HCT116 (cell line): ENCODE measurements at regions not wholly inside any gene's neighbourhood (a gene's known extent, or its start where the extent isn't known, plus 50 kb on each side); places are given as distances from the start of the nearest gene placed in this dataset.

Experiments
- CTCF ChIP-seq, 3 experiments: fragments of 200-600 bp in 1 of 3; sonication (generic) in 1 of 3; IDR thresholded peaks in 2 of 3; conservative IDR thresholded peaks in 1 of 3; 2 replicates each; pipeline ENCODE4 v1.5.1; 2012 to 2017; ENCODE audit warnings: low read depth in 2 of 3, low read length in 2 of 3, antibody characterized with exemption in 1 of 3, borderline replicate concordance in 1 of 3, control low read depth in 1 of 3, mild to moderate bottlenecking in 1 of 3, mixed read lengths in 1 of 3, mixed run types in 1 of 3, moderate library complexity in 1 of 3; ENCODE audit not compliant: insufficient read depth in 1 of 3
- EZH2 ChIP-seq: fragments of 200-600 bp; sonication (generic); IDR thresholded peaks from 2 replicates; pipeline ENCODE4 v1.6.1; 2017; ENCODE audit warnings: antibody characterized with exemption, mixed run types
- EZH2phosphoT487 ChIP-seq: fragments of 200-600 bp; IDR thresholded peaks from 2 replicates; pipeline ENCODE4 v1.6.1; 2018; ENCODE audit warnings: antibody characterized with exemption, borderline replicate concordance
- FOSL1 ChIP-seq: IDR thresholded peaks from 2 replicates; pipeline ENCODE4 v1.6.1; 2012; ENCODE audit warnings: low read depth
- POLR2A ChIP-seq: IDR thresholded peaks from 2 replicates; pipeline ENCODE4 v1.7.0; 2011; ENCODE audit warnings: borderline replicate concordance; ENCODE audit not compliant: insufficient read depth, insufficient read length; ENCODE audit errors: extremely low read depth
- POLR2AphosphoS5 ChIP-seq: IDR thresholded peaks from 2 replicates; pipeline ENCODE4 v1.6.1; 2011; ENCODE audit warnings: mild to moderate bottlenecking, low read depth, low read length, moderate library complexity
- RAD21 ChIP-seq: IDR thresholded peaks from 2 replicates; pipeline ENCODE4 v1.6.1; 2012; ENCODE audit warnings: low read depth, mild to moderate bottlenecking
- SP1 ChIP-seq: IDR thresholded peaks from 2 replicates; pipeline ENCODE4 v1.6.1; 2012; ENCODE audit warnings: low read depth
- YY1 ChIP-seq: IDR thresholded peaks from 2 replicates; pipeline ENCODE4 v1.6.1; 2011; ENCODE audit warnings: low read length, low read depth, moderate library complexity, mild to moderate bottlenecking; ENCODE audit not compliant: insufficient replicate concordance; ENCODE audit errors: extremely low read depth
- ZBTB33 ChIP-seq: IDR thresholded peaks from 2 replicates; pipeline ENCODE4 v1.6.1; 2011; ENCODE audit warnings: mild to moderate bottlenecking, low read length, moderate library complexity; ENCODE audit not compliant: insufficient replicate concordance; ENCODE audit errors: extremely low read depth
- ZNF274 ChIP-seq: fragments of 200-500 bp; sonication (Bioruptor generic); IDR thresholded peaks from 2 replicates; pipeline ENCODE4 v1.6.1; 2014; ENCODE audit warnings: mild to moderate bottlenecking, low read depth, low read length, inconsistent platforms
- TF ChIP-seq, protein P1 (sequence below): IDR thresholded peaks from 2 replicates; pipeline ENCODE4 v1.6.1; 2012

DNA sequence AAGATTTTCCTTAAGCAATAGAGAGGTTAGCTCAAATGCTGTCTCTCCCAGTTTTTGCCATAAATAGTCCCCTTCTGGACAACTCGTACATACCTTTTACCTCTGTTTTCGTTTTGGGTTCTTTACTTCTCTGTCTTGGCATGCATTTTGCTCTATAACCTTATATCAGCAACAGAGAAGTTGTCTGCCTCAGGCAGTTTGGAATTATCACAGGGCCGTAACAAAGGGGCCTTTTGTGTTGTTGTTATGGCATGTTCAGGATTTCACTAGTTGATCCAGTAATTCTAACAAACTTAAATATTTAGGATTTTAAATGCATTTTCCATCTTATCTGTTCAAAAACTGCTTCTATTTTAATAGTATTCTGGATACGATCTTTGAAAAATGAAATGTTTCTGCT lies 259.8 kb downstream of the CD109 start:
- TF ChIP-seq EZH2 (no peak), CTCF (IDR thresholded peaks at IDR 0.05 in 2 of 3, conservative IDR thresholded peaks at IDR 0.05 in 1 of 3; ENCODE audit: borderline replicate concordance in 1 of 3, insufficient read depth in 1 of 3, low read depth in 2 of 3, low read length in 2 of 3) (no peak), EZH2phosphoT487 (no peak), ZNF274 (no peak), YY1 (no peak), RAD21 (no peak), FOSL1 (no peak), POLR2AphosphoS5 (no peak), SP1 (no peak), ZBTB33 (no peak), POLR2A (no peak)
- TF ChIP-seq, protein P1, sequence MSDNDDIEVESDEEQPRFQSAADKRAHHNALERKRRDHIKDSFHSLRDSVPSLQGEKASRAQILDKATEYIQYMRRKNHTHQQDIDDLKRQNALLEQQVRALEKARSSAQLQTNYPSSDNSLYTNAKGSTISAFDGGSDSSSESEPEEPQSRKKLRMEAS = no peak
